H54 (cell line): ENCODE measurements at regions not wholly inside any gene's neighbourhood (a gene's known extent, or its start where the extent isn't known, plus 50 kb on each side); places are given as distances from the start of the nearest gene placed in this dataset.
"Not testable (repeated sequence)": the region's sequence is repeated elsewhere in the genome, so short reads cannot be mapped to it uniquely, and the experiment has no call there.

ENCODE experiments used
- DNase-seq: peaks from one replicate; pipeline ENCODE4 v3.0.0; 2011; ENCODE audit warnings: low spot score, mixed read lengths; ENCODE audit not compliant: insufficient read length
- FAIRE-seq: peaks from 3 replicates; lab custom pipeline; 2011; peaks lifted over from hg19 to GRCh38; lab: Jason Lieb, UNC
- POLR2A ChIP-seq: IDR thresholded peaks from 2 replicates; pipeline ENCODE4 v1.6.1; 2011; ENCODE audit warnings: low read depth, mild to moderate bottlenecking, low read length

- no peak for TF ChIP-seq POLR2A
- no peak for DNase-seq
- no peak for FAIRE-seq
Observed at GRCh38 chr3:152682477-152682876, 152.5 kb upstream of the P2RY1 start.

GRCh38 chr3:152683521-152683999 is 151.4 kb upstream of the P2RY1 start:
- FAIRE-seq (no peak), DNase-seq (no peak)

GRCh38 chr3:152684279-152684678 is 150.7 kb upstream of the P2RY1 start:
- TF ChIP-seq POLR2A: no peak
- FAIRE-seq: no peak
- no peak for DNase-seq

More at GRCh38 chr3:152683521-152683999, 151.4 kb upstream of the P2RY1 start:
- no peak for TF ChIP-seq POLR2A

DNA sequence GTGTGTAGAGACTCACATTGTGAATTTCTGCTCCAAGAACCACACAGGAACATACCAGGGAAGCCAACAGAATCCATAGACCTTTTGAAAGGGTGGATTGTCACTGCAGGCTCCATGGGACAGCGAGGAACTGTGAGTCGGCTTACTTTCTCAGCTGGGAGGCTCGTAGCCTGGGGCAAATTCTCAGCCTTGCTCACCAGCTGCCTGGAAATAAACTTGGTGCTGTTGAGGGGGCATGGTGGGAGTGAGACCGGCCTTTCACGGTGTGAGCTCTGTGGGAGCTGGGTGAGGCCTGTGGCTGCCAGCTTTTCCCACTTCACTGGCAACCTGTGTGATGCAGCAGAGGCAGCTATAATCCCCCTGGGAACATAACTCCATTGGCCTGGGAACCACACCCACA is 146.6 kb upstream of the P2RY1 start:
- FAIRE-seq (peak; percentile 85), DNase-seq (peak; percentile 3)
- no peak for TF ChIP-seq POLR2A

DNA sequence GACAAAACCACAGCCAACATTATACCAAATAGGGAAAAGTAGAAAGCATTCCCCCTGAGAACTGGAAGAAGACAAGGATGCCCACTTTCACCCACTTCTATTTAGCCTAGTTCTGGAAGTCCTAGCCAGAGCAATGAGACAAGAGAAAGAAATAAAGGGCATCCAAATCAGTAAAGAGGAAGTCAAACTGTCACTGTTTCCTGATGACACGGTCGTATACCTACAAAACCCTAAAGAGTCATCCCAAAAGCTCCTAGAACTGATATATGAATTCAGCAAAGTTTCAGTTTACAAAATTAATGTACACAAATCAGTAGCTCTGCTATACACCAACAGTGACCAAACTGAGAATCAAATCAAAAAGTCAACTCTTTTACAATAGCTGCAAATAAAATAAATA is 142.6 kb upstream of the P2RY1 start:
- not testable (repeated sequence) for FAIRE-seq, DNase-seq

GRCh38 chr3:152693521-152694250 is 141.2 kb upstream of the P2RY1 start:
- DNase-seq, FAIRE-seq: not testable (repeated sequence)

- FAIRE-seq (no peak), DNase-seq (no peak)
- TF ChIP-seq POLR2A: no peak
Observed at GRCh38 chr3:152695840-152696239, 139.1 kb upstream of the P2RY1 start.

DNA sequence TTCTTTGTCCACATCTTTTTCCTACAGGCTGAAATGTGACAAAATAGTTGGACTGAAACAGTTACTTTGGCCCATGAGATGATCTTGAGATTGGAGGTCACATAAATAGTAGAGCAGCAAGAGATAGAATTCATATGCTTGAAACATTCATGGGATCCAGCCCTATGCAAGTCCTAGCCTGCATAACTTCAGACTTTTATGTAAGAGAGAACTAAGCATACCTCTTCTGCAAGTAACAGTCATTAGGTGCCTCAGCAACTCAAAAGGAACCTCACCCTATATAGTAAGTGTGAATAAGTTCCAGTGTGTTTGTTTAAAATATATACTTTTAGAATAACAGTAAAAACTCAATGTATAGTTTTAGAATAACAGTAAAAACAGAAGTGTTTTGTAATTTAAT is 138.0 kb upstream of the P2RY1 start:
- TF ChIP-seq POLR2A: no peak
- FAIRE-seq (no peak), DNase-seq (no peak)

- no peak for FAIRE-seq
- TF ChIP-seq POLR2A: no peak
- no peak for DNase-seq
Observed at GRCh38 chr3:152703245-152703890, 131.6 kb upstream of the P2RY1 start.

DNA sequence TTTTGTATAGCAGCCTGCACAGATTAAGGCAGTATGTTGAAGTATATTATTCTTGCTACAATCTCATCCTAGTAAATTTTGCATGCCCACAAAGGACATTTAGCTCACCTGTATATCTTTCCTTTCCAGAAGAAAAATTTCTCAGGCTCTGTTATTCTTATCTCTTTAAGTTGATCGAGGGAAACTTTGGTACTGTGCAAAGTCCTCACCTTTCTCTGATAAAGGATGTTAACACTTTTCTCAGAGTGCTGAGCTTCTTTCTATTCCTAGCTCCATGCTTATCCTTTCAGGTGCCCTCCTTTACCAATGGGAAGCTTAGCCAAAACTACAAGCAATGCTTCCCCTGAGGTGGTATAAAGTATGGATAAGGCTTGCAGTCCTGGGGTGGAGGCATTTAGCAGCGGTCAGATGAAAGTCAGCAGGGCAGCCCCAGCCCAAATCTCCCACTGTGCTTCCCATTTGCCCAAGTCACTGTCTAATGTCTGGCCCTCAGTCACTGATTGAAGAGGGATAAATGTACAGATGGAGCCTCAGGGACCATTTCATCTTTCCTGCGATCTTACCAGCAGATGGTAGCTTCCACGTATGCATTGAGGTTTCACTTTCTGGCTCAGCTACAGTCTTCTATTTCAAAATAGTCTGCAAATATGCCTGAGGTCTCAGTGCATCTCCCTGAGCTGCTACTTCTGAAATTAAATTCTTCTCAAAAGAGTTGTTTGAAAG is 127.8 kb upstream of the P2RY1 start:
- no peak for TF ChIP-seq POLR2A
- DNase-seq (no peak), FAIRE-seq (no peak)

DNA sequence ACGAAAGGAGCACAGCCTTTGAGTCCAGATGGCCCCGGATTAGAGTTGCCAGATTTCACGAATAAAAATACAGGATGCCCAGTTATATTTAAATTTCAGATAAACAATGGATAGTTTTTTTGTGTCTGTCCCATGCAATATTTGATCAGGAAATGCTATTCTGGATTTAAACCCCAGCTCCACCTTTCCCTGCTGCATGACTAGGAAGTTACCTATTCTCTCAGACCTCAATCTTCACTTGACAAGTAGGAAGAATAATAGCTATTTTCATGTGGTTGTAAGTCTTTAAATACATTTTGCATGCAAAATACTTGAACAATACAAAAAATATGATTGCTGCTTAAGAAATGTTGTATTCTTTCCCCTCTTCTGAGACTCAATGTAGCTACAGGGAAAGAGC is 125.3 kb upstream of the P2RY1 start:
- FAIRE-seq: no peak

GRCh38 chr3:152710549-152710948 is 124.4 kb upstream of the P2RY1 start:
- no peak for TF ChIP-seq POLR2A
- FAIRE-seq (no peak), DNase-seq (no peak)

More for the DNA sequence above, 125.3 kb upstream of the P2RY1 start:
- TF ChIP-seq POLR2A: no peak
- no peak for DNase-seq

GRCh38 chr3:152713989-152714388 is 120.9 kb upstream of the P2RY1 start:
- FAIRE-seq (no peak), DNase-seq (no peak)

DNA sequence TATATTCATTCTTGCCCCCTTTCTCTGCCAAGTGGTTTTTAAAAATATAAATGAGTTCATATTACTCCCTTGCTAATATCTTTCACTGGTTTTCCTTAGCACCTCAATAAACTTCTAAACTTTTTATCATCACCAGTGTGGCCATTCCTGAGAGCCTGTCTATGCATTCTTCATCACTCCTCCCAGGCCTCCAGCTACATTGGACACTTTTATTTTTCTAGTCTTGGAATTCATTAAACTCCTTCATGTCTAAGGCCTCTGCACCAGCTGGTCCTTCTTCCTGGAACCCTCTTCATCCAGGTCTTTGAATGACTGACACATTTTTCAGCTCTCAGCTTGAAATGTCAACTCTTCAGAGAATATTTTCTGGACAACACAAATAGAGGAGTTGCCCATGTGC is 120.4 kb upstream of the P2RY1 start:
- DNase-seq (no peak), FAIRE-seq (no peak)
- TF ChIP-seq POLR2A: no peak

More at GRCh38 chr3:152713989-152714388, 120.9 kb upstream of the P2RY1 start:
- TF ChIP-seq POLR2A: no peak

GRCh38 chr3:152717252-152717651 is 117.7 kb upstream of the P2RY1 start:
- no peak for FAIRE-seq
- no peak for TF ChIP-seq POLR2A

More at GRCh38 chr3:152717252-152717651, 117.7 kb upstream of the P2RY1 start:
- no peak for DNase-seq
